Eye (tissue), 1 donor: ENCODE measurements at regions not wholly inside any gene's neighbourhood (a gene's known extent, or its start where the extent isn't known, plus 50 kb on each side); places are given as distances from the start of the nearest gene placed in this dataset.
A peak's percentile ranks its signal among the peaks of the same experiment; 100 is the strongest.
"Not testable (repeated sequence)": the region's sequence is repeated elsewhere in the genome, so short reads cannot be mapped to it uniquely, and the experiment has no call there.

Experiments used
- DNase-seq: peaks from one replicate; pipeline ENCODE4 v3.0.0-alpha.2; 2015

GRCh38 chr10:9010093-9010492 is 955.6 kb downstream of the GATA3 start:
- DNase-seq, result no peak

- no peak for DNase-seq
Measured at GRCh38 chr10:9010931-9011670, 956.6 kb downstream of the GATA3 start.

- no peak for DNase-seq
Measured at GRCh38 chr10:9012312-9012711, 957.8 kb downstream of the GATA3 start.

GRCh38 chr10:9015005-9015404 is 960.5 kb downstream of the GATA3 start:
- DNase-seq, result no peak

- no peak for DNase-seq
Measured at GRCh38 chr10:9015447-9015846, 961.0 kb downstream of the GATA3 start.

GRCh38 chr10:9016930-9017329 is 962.4 kb downstream of the GATA3 start:
- DNase-seq, result no peak

GRCh38 chr10:9018195-9019173 is 964.0 kb downstream of the GATA3 start:
- no peak for DNase-seq

- no peak for DNase-seq
Measured at GRCh38 chr10:9023206-9023605, 968.7 kb downstream of the GATA3 start.

GRCh38 chr10:9024210-9024609 is 969.7 kb downstream of the GATA3 start:
- no peak for DNase-seq

GRCh38 chr10:9028231-9028630 is 973.7 kb downstream of the GATA3 start:
- no peak for DNase-seq

GRCh38 chr10:9035355-9035754 is 980.9 kb downstream of the GATA3 start:
- no peak for DNase-seq

- DNase-seq, result no peak
Measured at GRCh38 chr10:9036711-9037204, 982.3 kb downstream of the GATA3 start.

GRCh38 chr10:9038146-9038714 is 983.7 kb downstream of the GATA3 start:
- peak; percentile 13 for DNase-seq

GRCh38 chr10:9043466-9043865 is 989.0 kb downstream of the GATA3 start:
- no peak for DNase-seq

GRCh38 chr10:9045311-9045710 is 990.8 kb downstream of the GATA3 start:
- no peak for DNase-seq

GRCh38 chr10:9051328-9051974 is 997.0 kb downstream of the GATA3 start:
- DNase-seq, result no peak

GRCh38 chr10:9052767-9053166 is 998.3 kb downstream of the GATA3 start:
- no peak for DNase-seq

GRCh38 chr10:9056521-9056920 is 1002.0 kb downstream of the GATA3 start:
- DNase-seq, result no peak

- not testable (repeated sequence) for DNase-seq
Measured at GRCh38 chr10:9057293-9057692, 1002.8 kb downstream of the GATA3 start.

- no peak for DNase-seq
Measured at GRCh38 chr10:9060314-9060713, 1005.8 kb downstream of the GATA3 start.

- no peak for DNase-seq
Measured at GRCh38 chr10:9061871-9062270, 1007.4 kb downstream of the GATA3 start.

GRCh38 chr10:9066152-9066551 is 1011.7 kb downstream of the GATA3 start:
- no peak for DNase-seq

- DNase-seq, result no peak
Measured at GRCh38 chr10:9068003-9068402, 1013.5 kb downstream of the GATA3 start.
